GM19025 (cell line): ENCODE measurements at regions not wholly inside any gene's neighbourhood (a gene's known extent, or its start where the extent isn't known, plus 50 kb on each side); places are given as distances from the start of the nearest gene placed in this dataset.

ENCODE experiments used
- ATAC-seq: cut with Tn5 transposase; IDR thresholded peaks from one replicate; pipeline ENCODE4 v1.9.1; 2021; ENCODE audit warnings: mild to moderate bottlenecking, low read depth, moderate library complexity; ENCODE audit not compliant: unreplicated experiment

GRCh38 chr2:76599732-76600368, 889.1 kb upstream of the GCFC2 start:
- peak; percentile 96 for ATAC-seq

- ATAC-seq: no peak
Observed at GRCh38 chr2:76584474-76584873, 873.8 kb upstream of the GCFC2 start.

DNA sequence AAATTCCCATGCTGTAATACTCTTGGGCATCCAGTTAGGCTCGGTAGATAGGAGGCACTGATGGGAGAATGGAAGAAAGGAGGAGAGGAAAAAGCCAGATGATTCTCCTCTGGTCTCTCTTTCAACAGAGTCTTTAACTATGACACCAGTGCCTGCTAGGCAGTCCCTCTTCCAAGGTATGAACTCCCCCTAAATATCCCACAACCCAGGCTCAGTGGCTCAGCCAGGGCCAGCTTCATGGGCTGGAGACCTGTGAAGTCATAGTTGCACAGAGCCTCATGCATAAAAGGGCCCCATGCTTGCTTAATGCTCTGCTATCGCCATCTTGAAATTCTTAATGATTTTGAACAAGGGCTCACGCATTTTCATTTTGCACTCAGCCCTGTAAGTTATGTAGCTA, 869.2 kb upstream of the GCFC2 start:
- ATAC-seq: no peak

DNA sequence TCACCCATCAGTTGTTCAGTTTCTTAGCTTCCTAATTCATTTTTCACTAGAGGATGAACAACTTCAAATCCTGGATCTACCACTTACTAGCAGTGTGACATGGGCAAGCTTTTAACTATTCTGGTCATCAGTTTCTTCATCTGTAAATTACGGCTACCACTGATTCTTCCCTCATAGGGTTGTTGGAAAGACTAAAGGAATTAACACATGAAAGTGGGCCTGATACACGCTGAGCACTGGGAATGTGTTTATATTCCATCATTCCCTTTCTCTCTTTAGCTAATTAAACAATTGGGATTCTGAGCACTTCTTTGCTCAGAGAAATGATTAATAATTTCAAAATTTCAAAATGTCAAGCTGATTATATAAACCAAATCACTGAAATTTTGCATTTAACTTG, 862.3 kb upstream of the GCFC2 start:
- ATAC-seq: no peak

DNA sequence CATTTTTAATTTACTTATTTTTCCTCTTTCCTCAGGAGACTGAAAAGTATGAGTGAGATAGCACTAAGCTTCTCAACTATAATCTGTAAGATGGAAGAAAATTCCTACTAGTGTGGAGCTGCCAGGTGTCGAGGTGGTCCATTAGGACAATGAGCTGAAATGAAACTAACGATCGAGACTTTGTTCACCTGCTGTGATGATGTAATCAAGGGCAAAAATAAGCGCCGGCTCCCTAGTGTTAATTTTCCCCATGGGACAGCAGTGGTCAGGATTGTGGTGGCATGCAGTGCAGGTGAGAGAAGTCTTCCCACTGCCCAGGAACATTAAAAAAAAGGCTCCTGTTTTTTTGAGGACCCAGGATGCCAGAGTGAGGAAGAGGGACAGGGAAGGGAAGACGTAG, 859.1 kb upstream of the GCFC2 start:
- ATAC-seq: no peak

DNA sequence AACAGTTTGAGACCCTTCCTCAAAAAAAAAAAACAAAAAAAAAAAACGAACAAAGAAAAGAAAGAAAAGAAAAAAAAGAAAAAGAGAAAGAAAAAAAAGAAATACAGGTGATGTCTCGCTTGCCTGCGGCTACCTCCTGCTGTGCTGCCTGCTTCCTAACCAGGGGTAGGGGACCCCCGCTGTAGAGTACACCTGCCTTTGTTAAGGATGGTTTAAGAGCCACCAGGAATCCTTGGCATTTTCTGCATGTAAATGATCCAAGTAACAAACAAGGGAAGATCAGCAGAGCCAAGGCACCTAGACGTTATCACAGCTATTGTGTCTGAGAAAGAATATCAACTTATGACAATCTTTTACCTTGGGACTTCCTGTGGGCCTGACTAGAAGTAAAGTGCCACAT, 856.8 kb upstream of the GCFC2 start:
- ATAC-seq: no peak

GRCh38 chr2:76564734-76565133, 854.0 kb upstream of the GCFC2 start:
- no peak for ATAC-seq

DNA sequence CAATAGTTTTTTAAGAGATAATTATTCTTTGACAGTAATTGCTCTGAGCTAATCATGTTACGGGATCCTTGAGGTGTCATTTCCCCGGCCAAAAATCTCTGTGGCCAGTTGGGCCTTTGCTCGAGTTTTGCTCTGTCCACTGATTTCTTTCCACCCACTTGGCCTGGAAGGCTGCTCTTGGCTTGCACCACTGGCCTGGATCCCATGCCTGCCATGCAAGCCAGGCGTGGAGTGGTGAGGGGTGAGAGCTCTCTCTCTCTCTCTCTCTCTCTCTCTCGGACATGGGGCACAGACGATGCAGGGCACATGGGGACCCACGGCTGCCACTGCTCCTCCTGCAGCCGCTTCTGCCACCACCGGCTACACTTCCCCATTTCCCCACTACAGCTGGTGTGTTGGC, 853.0 kb upstream of the GCFC2 start:
- no peak for ATAC-seq

GRCh38 chr2:76558157-76558556, 847.4 kb upstream of the GCFC2 start:
- ATAC-seq: no peak

GRCh38 chr2:76556018-76556417, 845.3 kb upstream of the GCFC2 start:
- ATAC-seq: no peak

GRCh38 chr2:76546207-76546606, 835.5 kb upstream of the GCFC2 start:
- ATAC-seq: no peak

DNA sequence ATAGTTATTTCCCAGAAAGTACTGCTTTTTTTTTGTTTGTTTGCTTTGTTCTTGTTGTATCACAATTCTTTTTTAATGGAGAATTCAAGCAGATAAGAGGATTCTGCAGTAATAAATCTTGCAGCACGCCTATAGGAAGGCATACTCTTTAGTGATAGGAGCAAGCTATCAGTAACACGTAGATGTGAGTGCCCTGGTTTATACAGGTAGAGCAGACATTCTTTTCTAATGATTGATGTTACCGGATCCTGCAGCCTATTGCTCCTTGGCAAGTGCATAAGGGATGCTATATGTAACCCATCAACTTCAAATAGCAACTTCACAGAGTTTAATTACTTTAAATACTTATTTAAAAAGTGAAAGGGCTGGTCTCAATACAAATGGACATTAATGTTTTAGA, 834.2 kb upstream of the GCFC2 start:
- no peak for ATAC-seq

DNA sequence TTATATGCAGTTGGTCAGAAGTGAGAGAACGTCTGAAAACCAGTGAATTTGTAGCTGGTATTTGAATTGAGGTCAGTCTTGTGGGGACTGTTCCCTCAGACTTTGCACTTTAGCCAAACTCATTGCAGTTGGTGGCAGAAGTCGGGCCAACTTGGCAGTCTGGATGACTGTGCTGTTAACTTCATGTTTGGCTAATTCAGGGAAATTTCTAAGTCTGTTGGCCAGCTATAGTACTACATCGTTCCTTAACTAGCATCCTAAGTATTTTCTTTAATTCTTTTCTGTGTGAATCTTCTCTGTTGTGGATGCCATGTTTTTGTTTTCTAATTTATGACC, 806.8 kb upstream of the GCFC2 start:
- ATAC-seq: no peak

DNA sequence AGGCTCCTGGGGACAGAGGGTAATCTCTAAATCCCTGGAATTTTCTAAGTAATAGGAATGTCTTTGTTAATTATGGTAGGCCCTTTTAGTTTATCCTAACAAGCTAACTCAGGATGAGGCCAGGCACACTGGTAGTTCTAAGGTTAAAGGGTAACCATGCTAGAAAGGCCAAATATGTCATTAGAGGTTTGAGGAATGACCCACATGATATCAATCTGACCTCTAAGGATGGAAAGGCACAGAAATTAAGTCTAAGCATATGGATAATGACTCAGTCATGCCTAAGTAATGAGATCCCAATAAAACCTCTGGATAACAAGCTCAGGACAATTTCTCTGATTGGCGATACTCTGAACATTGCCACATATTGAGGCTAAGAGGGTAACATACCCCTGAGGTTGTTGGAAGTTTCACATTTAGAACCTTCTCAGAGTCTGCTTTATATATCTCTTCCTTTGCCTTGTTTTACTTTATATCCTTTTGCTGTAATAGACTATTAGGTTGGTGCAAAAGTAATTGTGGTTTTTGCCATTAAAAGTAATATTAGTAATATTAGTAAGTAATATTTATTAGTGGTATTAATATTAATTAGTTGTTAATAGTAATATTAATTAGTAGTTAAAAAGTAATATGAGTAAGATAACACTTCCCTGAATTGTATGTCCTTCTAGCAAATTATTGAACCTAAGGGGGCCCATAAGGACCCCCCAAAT, 806.3 kb upstream of the GCFC2 start:
- ATAC-seq: no peak

DNA sequence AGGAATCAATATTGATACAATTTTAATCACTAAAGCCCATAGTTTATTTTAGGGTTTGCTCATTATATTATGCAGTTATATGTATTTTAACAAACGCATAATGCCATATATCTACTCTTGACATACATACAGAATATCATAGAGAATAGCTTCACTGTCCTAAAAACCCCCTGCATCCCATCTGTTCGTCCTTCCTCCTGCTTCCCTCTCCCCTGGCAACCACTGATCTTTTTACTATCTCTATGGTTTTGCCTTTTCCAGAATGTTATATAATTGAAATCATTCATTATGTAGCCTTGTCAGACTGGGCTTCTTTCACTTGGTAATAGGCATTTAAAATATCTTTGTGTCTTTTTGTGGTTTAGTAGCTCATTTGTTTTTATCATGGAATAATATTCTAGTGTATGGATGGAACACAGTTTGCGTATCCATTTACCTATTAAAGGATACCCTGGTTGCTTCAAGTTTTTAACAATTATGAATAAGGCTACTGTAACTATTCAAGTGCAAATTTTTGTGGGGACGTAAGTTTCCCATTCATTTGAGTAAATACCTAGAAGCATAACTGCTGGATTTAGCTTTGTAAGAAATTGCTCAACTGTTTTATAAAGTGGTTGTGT, 801.6 kb upstream of the GCFC2 start:
- no peak for ATAC-seq

- ATAC-seq: no peak
Observed at GRCh38 chr2:76506538-76506937, 795.8 kb upstream of the GCFC2 start.

- ATAC-seq: no peak
Observed at GRCh38 chr2:76501641-76502040, 790.9 kb upstream of the GCFC2 start.

- ATAC-seq: no peak
Observed at GRCh38 chr2:76498360-76498759, 787.6 kb upstream of the GCFC2 start.

- no peak for ATAC-seq
Observed at GRCh38 chr2:76491503-76491902, 780.8 kb upstream of the GCFC2 start.

- ATAC-seq: no peak
Observed at GRCh38 chr2:76478266-76479035, 767.7 kb upstream of the GCFC2 start.

GRCh38 chr2:76472946-76473345, 762.2 kb upstream of the GCFC2 start:
- ATAC-seq: no peak
